Suprapubic skin (tissue), 4 donors: ENCODE measurements at regions not wholly inside any gene's neighbourhood (a gene's known extent, or its start where the extent isn't known, plus 50 kb on each side); places are given as distances from the start of the nearest gene placed in this dataset.

Source experiments
- CTCF ChIP-seq, 2 donors: fragments of 200-600 bp in 1 of 2; fragments of 450-650 bp in 1 of 2; sonication (generic) in 1 of 2; IDR thresholded peaks; one replicate each; pipeline ENCODE4 v1.5.1; 2016 to 2019; ENCODE audit warnings: antibody characterized with exemption in 2 of 2, mild to moderate bottlenecking in 1 of 2, moderate library complexity in 1 of 2
- POLR2A ChIP-seq, 2 donors: fragments of 450-650 bp; IDR thresholded peaks; one replicate each; pipeline ENCODE4 v1.6.1; 2017; ENCODE audit warnings: antibody characterized with exemption in 2 of 2, mild to moderate bottlenecking in 2 of 2, moderate library complexity in 2 of 2
- POLR2AphosphoS5 ChIP-seq, 3 donors: sonication (generic); formaldehyde crosslinking; IDR thresholded peaks; one replicate each; pipeline ENCODE4 v1.6.1; 2017; ENCODE audit warnings: antibody characterized with exemption in 3 of 3

GRCh38 chr5:82991059-82991458, 86.1 kb downstream of the TMEM167A start:
- TF ChIP-seq CTCF (IDR thresholded peaks at IDR 0.05) (no peak), POLR2A (IDR thresholded peaks at IDR 0.05) (no peak), POLR2AphosphoS5 (IDR thresholded peaks at IDR 0.05) (no peak)
